OCI-M2 (cell line): ENCODE measurements at regions not wholly inside any gene's neighbourhood (a gene's known extent, or its start where the extent isn't known, plus 50 kb on each side); places are given as distances from the start of the nearest gene placed in this dataset.

Source experiments
- DNase-seq: peaks from one replicate; lab custom pipeline; 2025; ENCODE audit not compliant: unreplicated experiment; lab: John Stamatoyannopoulos, UW

GRCh38 chr4:156654410-156654809 is 317.2 kb downstream of the PDGFC start:
- no peak for DNase-seq

- no peak for DNase-seq
Observed at GRCh38 chr4:156643826-156644225, 327.8 kb downstream of the PDGFC start.

- DNase-seq = no peak
Observed at GRCh38 chr4:156642161-156642560, 329.4 kb downstream of the PDGFC start.

GRCh38 chr4:156638925-156639605 is 332.5 kb downstream of the PDGFC start:
- DNase-seq = no peak

GRCh38 chr4:156638334-156638733 is 333.3 kb downstream of the PDGFC start:
- DNase-seq = no peak

GRCh38 chr4:156636381-156636780 is 335.2 kb downstream of the PDGFC start:
- no peak for DNase-seq

GRCh38 chr4:156635051-156635450 is 336.5 kb downstream of the PDGFC start:
- DNase-seq = no peak

- no peak for DNase-seq
Observed at GRCh38 chr4:156634612-156635011, 337.0 kb downstream of the PDGFC start.

GRCh38 chr4:156633847-156634246 is 337.8 kb downstream of the PDGFC start:
- DNase-seq = no peak

GRCh38 chr4:156628858-156629257 is 342.7 kb downstream of the PDGFC start:
- no peak for DNase-seq

GRCh38 chr4:156623376-156623775 is 348.2 kb downstream of the PDGFC start:
- no peak for DNase-seq

GRCh38 chr4:156620786-156621185 is 350.8 kb downstream of the PDGFC start:
- DNase-seq = no peak

- DNase-seq = no peak
Observed at GRCh38 chr4:156619154-156619934, 352.3 kb downstream of the PDGFC start.

- no peak for DNase-seq
Observed at GRCh38 chr4:156615066-156615531, 356.5 kb downstream of the PDGFC start.

GRCh38 chr4:156614536-156614935 is 357.1 kb downstream of the PDGFC start:
- DNase-seq = no peak

GRCh38 chr4:156609421-156609820 is 362.2 kb downstream of the PDGFC start:
- DNase-seq = no peak

- no peak for DNase-seq
Observed at GRCh38 chr4:156608651-156609050, 362.9 kb downstream of the PDGFC start.

GRCh38 chr4:156607478-156607857 is 364.1 kb downstream of the PDGFC start:
- DNase-seq = no peak

GRCh38 chr4:156606554-156607477 is 364.8 kb downstream of the PDGFC start:
- no peak for DNase-seq

- DNase-seq = no peak
Observed at GRCh38 chr4:156598138-156598681, 373.4 kb downstream of the PDGFC start.

GRCh38 chr4:156596706-156597329 is 374.8 kb downstream of the PDGFC start:
- no peak for DNase-seq
